NT2/D1 (cell line): ENCODE measurements at regions not wholly inside any gene's neighbourhood (a gene's known extent, or its start where the extent isn't known, plus 50 kb on each side); places are given as distances from the start of the nearest gene placed in this dataset.

Experiments used
- SUZ12 ChIP-seq: IDR thresholded peaks from 2 replicates; pipeline ENCODE4 v1.6.1; 2011; ENCODE audit not compliant: insufficient read length, insufficient read depth; ENCODE audit errors: extremely low read depth
- ZNF274 ChIP-seq: IDR thresholded peaks from 2 replicates; pipeline ENCODE4 v1.6.1; 2011; ENCODE audit warnings: mild to moderate bottlenecking, low read depth, low read length

DNA sequence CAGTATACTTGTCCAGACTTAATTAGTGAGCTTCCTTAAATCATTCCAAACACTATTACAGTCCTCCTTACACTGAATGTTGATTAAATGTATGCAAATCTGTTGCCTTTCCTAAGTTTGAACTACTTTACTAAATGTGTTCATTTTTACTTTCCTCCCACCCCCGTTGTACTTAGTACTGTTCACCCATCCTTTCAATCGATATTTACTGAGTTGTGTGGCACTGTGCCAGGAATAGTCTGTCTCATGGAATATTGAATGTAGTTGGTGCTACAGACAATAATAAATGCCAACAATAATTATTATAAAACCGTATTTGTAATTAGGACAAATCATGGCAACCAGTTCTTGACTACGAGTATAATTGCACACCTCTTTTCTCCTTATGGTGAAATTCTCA is 335.7 kb downstream of the GPR37 start:
- no peak for TF ChIP-seq ZNF274
- no peak for TF ChIP-seq SUZ12
